Heart left ventricle (tissue), 13 donors: ENCODE measurements at regions not wholly inside any gene's neighbourhood (a gene's known extent, or its start where the extent isn't known, plus 50 kb on each side); places are given as distances from the start of the nearest gene placed in this dataset.

Experiments
- POLR2A ChIP-seq, 2 donors: fragments of 450-650 bp; IDR thresholded peaks; one replicate each; pipeline ENCODE4 v1.6.1; 2017; ENCODE audit warnings: antibody characterized with exemption in 2 of 2, mild to moderate bottlenecking in 2 of 2, moderate library complexity in 2 of 2
- TF ChIP-seq, protein P1 (sequence below), 12 donors: fragments of 200-600 bp; sonication (generic) in 4 of 12; IDR thresholded peaks; one replicate each; pipeline versions ENCODE4 v1.5.0 to v1.8.0; 2018 to 2022; ENCODE audit warnings: antibody characterized with exemption in 12 of 12, mild to moderate bottlenecking in 5 of 12
- donor health status: ischemic (EF 13 %, LVEDD 7.1; RV severe dilation, severe dysfunction).
- donor health status: DM: no; HTN: yes; CAD: no.
- donor health status: DM: no; HTN: no; CAD: no.
- donor health status: ischemic (EF 25% LVEDD 6.9; RV normal size, moderate dysfunction).
- donor health status: ischemic (EF 25% LVEDD 5.7; RV mildly dilated, moderate dysfunction).
- donor health status: ischemic (EF 35%, LVEDD 5.7; RV mildly dilated, moderate dysfunction).
- donor health status: nonischemic (EF 11% LVEDD 7.7; RV severe dilation, severe dysfunction).
- donor health status: DM: yes; HTN: yes; CAD: no.
- donor health status: PGD.
- donor health status: ischemic (EF 29% LVEDD 5.4; RV normal size, mild dysfunction).
- donor health status: nonischemic (EF 23%, LVEDD 6.1; RV moderate dilation, normal function).

DNA sequence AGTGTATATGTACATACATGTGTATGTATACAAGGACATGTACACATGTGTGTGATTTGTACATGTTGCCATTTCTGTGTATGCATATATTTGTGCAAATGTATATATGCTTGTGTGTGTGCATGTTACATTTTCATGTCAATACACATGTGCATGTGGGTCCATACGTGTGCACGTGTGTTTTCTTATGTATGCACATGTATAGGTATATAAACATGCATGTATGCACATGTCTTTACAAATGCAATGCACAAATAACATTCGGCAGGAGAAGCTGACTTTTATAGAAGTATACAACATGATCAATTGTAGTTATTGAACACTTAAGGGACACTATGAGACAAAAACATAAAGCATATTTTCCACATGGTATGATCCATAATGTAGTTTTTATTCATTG is 307.4 kb upstream of the SEMA3C start:
- TF ChIP-seq, protein P1, sequence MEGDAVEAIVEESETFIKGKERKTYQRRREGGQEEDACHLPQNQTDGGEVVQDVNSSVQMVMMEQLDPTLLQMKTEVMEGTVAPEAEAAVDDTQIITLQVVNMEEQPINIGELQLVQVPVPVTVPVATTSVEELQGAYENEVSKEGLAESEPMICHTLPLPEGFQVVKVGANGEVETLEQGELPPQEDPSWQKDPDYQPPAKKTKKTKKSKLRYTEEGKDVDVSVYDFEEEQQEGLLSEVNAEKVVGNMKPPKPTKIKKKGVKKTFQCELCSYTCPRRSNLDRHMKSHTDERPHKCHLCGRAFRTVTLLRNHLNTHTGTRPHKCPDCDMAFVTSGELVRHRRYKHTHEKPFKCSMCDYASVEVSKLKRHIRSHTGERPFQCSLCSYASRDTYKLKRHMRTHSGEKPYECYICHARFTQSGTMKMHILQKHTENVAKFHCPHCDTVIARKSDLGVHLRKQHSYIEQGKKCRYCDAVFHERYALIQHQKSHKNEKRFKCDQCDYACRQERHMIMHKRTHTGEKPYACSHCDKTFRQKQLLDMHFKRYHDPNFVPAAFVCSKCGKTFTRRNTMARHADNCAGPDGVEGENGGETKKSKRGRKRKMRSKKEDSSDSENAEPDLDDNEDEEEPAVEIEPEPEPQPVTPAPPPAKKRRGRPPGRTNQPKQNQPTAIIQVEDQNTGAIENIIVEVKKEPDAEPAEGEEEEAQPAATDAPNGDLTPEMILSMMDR (IDR thresholded peaks at IDR 0.05): no peak
- no peak for TF ChIP-seq POLR2A (IDR thresholded peaks at IDR 0.05)
